ENCODE measurements at regions not wholly inside any gene's neighbourhood (a gene's known extent, or its start where the extent isn't known, plus 50 kb on each side); places are given as distances from the start of the nearest gene placed in this dataset.

DNA sequence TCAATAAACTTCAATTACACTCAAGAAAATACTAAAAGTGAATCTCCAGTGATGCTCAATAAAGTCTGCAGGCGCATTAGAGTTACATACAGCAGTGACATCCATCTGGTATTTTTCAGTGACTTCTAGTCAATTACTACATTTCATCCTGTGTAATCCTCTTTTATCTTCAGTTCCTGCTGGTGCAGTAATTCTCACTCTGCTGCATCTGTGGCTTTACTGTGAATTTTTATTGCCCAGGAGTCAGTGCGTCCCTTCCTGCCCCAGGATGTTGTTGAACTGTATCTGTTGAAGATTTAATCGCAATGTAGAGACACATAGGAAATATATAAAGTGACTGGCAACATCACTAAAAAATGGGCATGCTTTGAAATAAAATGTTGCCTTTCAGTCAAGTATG lies 196.3 kb upstream of the TMTC4 start:
- Mint-ChIP-seq H3K27ac (ENCODE audit: low read depth, unreplicated experiment) (no peak overlapping the region), H3K27me3 (ENCODE audit: insufficient read depth, unreplicated experiment) (no peaks in the 10 kb centered on the region), H3K9me3 (ENCODE audit: unreplicated experiment) (peaks cover 13% of the 10 kb centered on the region), H3K4me3 (ENCODE audit: unreplicated experiment) (no peak overlapping the region), H3K36me3 (ENCODE audit: insufficient read depth, unreplicated experiment) (peaks cover 1% of the 10 kb centered on the region), H3K4me1 (ENCODE audit: insufficient read depth, unreplicated experiment) (peaks cover 10% of the 10 kb centered on the region)
- TF ChIP-seq, protein P1, sequence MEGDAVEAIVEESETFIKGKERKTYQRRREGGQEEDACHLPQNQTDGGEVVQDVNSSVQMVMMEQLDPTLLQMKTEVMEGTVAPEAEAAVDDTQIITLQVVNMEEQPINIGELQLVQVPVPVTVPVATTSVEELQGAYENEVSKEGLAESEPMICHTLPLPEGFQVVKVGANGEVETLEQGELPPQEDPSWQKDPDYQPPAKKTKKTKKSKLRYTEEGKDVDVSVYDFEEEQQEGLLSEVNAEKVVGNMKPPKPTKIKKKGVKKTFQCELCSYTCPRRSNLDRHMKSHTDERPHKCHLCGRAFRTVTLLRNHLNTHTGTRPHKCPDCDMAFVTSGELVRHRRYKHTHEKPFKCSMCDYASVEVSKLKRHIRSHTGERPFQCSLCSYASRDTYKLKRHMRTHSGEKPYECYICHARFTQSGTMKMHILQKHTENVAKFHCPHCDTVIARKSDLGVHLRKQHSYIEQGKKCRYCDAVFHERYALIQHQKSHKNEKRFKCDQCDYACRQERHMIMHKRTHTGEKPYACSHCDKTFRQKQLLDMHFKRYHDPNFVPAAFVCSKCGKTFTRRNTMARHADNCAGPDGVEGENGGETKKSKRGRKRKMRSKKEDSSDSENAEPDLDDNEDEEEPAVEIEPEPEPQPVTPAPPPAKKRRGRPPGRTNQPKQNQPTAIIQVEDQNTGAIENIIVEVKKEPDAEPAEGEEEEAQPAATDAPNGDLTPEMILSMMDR (IDR thresholded peaks at IDR 0.05; ENCODE audit: unreplicated experiment) = no peak
- POLR2A ChIA-PET = no interaction called here
- intact Hi-C loops (cut with micrococcal nuclease) = no loop called here
- CTCF ChIA-PET = no interaction called here
- DNase-seq (ENCODE audit: unreplicated experiment) = no peak
- BruUV-seq (replicated peaks) = no TSS peak

DNA sequence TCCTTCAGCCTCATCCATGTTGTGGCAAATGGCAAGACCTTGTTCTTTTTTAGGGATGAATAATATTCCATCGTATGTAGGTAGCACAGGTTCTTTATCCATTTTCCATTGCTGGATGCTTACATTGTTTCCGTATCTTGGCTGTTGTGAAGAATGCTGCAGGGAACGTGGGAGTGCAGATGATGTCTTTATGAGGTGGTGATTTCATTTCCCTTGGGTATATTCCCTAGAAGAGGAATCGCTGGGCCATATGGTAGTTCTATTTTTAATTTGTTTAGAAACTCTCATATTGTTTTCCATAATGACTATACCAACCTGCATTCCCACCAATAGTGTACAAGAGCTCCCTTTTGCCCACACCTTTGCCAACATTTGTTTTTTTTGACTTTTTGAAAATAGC lies 186.3 kb upstream of the TMTC4 start:
- Mint-ChIP-seq H3K27ac (ENCODE audit: low read depth, unreplicated experiment) (no peak overlapping the region), H3K4me1 (ENCODE audit: insufficient read depth, unreplicated experiment) (no peaks in the 10 kb centered on the region), H3K4me3 (ENCODE audit: unreplicated experiment) (no peak overlapping the region), H3K27me3 (ENCODE audit: insufficient read depth, unreplicated experiment) (no peaks in the 10 kb centered on the region), H3K9me3 (ENCODE audit: unreplicated experiment) (peaks cover 12% of the 10 kb centered on the region), H3K36me3 (ENCODE audit: insufficient read depth, unreplicated experiment) (no peaks in the 10 kb centered on the region)
- POLR2A ChIA-PET = no interaction called here
- DNase-seq (ENCODE audit: unreplicated experiment) = no peak
- no TSS peak for BruUV-seq (replicated peaks)
- TF ChIP-seq, protein P1 (IDR thresholded peaks at IDR 0.05; ENCODE audit: unreplicated experiment) = no peak
- CTCF ChIA-PET = no interaction called here
- intact Hi-C loops (cut with micrococcal nuclease) = no loop called here

DNA sequence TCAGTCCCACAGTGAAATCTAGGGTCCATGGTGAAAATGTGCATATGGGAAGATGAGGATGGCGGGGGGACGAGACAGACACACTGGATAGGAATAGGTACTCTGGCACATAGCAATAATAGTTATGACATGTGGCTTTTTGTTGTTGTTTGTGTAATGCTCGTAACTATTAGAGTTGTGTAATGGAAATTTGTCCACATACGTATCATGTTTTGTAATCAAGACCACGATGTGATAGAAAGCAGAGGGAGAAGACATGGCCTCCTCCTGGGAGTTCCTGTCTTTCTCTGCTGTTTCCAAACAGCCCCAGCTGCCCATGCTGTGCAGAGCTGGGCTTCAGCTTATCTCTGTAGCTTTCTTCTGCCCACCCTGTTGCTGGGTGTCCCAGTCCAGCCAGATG lies 185.3 kb upstream of the TMTC4 start:
- Mint-ChIP-seq H3K4me3 (ENCODE audit: unreplicated experiment) (no peak overlapping the region), H3K9me3 (ENCODE audit: unreplicated experiment) (peaks cover 8% of the 10 kb centered on the region)
- POLR2A ChIA-PET = no interaction called here

DNA sequence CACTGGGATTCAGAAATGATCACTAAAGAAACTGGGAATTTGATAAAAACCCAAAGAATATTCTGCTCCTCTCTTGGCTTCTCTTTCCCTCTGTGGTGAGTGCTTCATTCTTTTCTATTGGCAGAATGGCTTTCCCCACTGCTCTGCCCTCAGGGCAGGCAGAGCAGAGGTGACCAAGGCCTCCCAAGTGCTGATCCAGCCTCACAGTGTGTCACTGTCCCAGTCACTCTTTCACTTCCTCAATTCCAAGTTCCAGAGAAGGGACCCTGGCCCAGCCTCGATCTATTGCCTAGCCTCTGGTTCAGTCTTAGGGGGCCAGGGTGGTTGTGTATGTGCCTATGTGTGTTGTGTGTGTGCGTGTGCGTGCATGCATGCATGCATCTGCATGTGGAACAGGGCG lies 180.6 kb upstream of the TMTC4 start:
- intact Hi-C loops (cut with micrococcal nuclease) = no loop called here
- no peak for DNase-seq (ENCODE audit: unreplicated experiment)
- ChIA-PET POLR2A (no interaction called here), CTCF (no interaction called here)
- no peak overlapping the region for H3K4me3 Mint-ChIP-seq (ENCODE audit: unreplicated experiment)
- H3K27ac Mint-ChIP-seq (ENCODE audit: low read depth, unreplicated experiment) = no peak overlapping the region
- no peaks in the 10 kb centered on the region for H3K27me3 Mint-ChIP-seq (ENCODE audit: insufficient read depth, unreplicated experiment)
- H3K4me1 Mint-ChIP-seq (ENCODE audit: insufficient read depth, unreplicated experiment) = no peaks in the 10 kb centered on the region
- no TSS peak for BruUV-seq (replicated peaks)
- no peaks in the 10 kb centered on the region for H3K9me3 Mint-ChIP-seq (ENCODE audit: unreplicated experiment)
- TF ChIP-seq, protein P1 (IDR thresholded peaks at IDR 0.05; ENCODE audit: unreplicated experiment) = no peak
- H3K36me3 Mint-ChIP-seq (ENCODE audit: insufficient read depth, unreplicated experiment) = no peaks in the 10 kb centered on the region

More for the DNA sequence above, 185.3 kb upstream of the TMTC4 start:
- Mint-ChIP-seq H3K36me3 (ENCODE audit: insufficient read depth, unreplicated experiment) (no peaks in the 10 kb centered on the region), H3K27me3 (ENCODE audit: insufficient read depth, unreplicated experiment) (no peaks in the 10 kb centered on the region), H3K4me1 (ENCODE audit: insufficient read depth, unreplicated experiment) (no peaks in the 10 kb centered on the region), H3K27ac (ENCODE audit: low read depth, unreplicated experiment) (no peak overlapping the region)
- DNase-seq (ENCODE audit: unreplicated experiment) = no peak
- TF ChIP-seq, protein P1 (IDR thresholded peaks at IDR 0.05; ENCODE audit: unreplicated experiment) = no peak
- intact Hi-C loops (cut with micrococcal nuclease) = no loop called here
- CTCF ChIA-PET = no interaction called here
- no TSS peak for BruUV-seq (replicated peaks)
